ENCODE measurements at regions not wholly inside any gene's neighbourhood (a gene's known extent, or its start where the extent isn't known, plus 50 kb on each side); places are given as distances from the start of the nearest gene placed in this dataset.

DNA sequence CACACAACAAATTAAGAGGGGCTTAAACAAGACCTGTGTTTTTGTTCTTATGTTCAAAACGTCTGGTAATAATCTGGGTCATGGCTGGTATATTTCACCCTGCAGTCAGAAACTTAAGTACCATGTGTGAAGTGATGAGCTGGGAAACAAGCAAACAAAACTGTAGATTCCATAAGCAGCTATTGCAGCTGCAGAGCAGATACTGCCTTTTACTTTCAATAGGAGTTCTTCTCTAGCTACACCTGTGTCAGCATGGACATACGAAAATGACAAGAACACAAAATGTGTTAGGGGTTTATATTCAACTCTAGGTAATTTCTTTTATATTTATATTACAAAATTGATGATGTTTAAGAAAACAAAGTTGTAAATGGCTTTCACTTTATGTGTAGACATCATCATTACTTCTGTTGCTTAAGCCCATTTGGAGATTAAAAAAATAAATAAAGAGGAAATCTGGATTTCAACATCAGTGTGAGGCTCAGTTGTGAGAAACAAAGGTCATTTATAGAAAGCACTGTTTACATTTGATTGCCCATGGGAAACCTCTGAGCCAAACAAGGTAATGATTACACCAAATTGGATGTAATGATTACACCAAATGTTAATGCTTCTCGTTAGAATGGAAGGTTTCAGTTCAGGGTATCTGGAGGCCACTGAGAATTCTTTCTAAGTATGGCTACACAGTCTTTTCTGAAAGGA, 451.0 kb upstream of the SLC10A2 start:
- BruUV-seq (replicated peaks): no TSS peak
- H3F3A ChIP-seq (ENCODE audit: low read length, unreplicated experiment): no peaks in the 10 kb centered on the region
- H3K9ac ChIP-seq (ENCODE audit: low read length): no peak overlapping the region
- intact Hi-C loops (cut with micrococcal nuclease): no loop called here
- H4K20me1 ChIP-seq (ENCODE audit: low read length): no peaks in the 10 kb centered on the region
- ChIA-PET CTCF (no interaction called here), POLR2A (ENCODE audit: unreplicated experiment) (no interaction called here)
- H3K4me1 ChIP-seq (ENCODE audit: insufficient read depth, low read length): no peaks in the 10 kb centered on the region
- H3K27ac ChIP-seq (ENCODE audit: low read length): no peak overlapping the region
- peaks cover 11% of the 10 kb centered on the region; the same call in 1 of the 2 replicates for H3K27me3 ChIP-seq (ENCODE audit: low read length)
- H3K79me2 ChIP-seq (ENCODE audit: low read length): no peaks in the 10 kb centered on the region
- no peak for DNase-seq
- TF ChIP-seq CTCF (conservative IDR thresholded peaks at IDR 0.05; ENCODE audit: low read depth, low read length): no peak
- no peak for TF ChIP-seq EZH2phosphoT487 (IDR thresholded peaks at IDR 0.05; ENCODE audit: borderline replicate concordance, low read length)
- TF ChIP-seq EZH2 (IDR thresholded peaks at IDR 0.05; ENCODE audit: low read length, unreplicated experiment): no peak
- H2AFZ ChIP-seq (ENCODE audit: low read length): no peak overlapping the region
- no peaks in the 10 kb centered on the region for H3K36me3 ChIP-seq (ENCODE audit: low read depth, low read length)
- no peaks in the 10 kb centered on the region for H3K9me2 ChIP-seq (replicated peaks; ENCODE audit: low read length)
- no peak overlapping the region for H3K4me2 ChIP-seq (ENCODE audit: low read length)
- no peak overlapping the region for H3K4me3 ChIP-seq (ENCODE audit: low read length)
- ATAC-seq: no peak
- H3K9me3 ChIP-seq (ENCODE audit: low read length): no peaks in the 10 kb centered on the region

GRCh38 chr13:103516015-103516795, 450.0 kb upstream of the SLC10A2 start:
- TF ChIP-seq EZH2phosphoT487 (IDR thresholded peaks at IDR 0.05; ENCODE audit: borderline replicate concordance, low read length) (no peak), EZH2 (IDR thresholded peaks at IDR 0.05; ENCODE audit: low read length, unreplicated experiment) (no peak)
- Histone ChIP-seq H3F3A (ENCODE audit: low read length, unreplicated experiment) (no peaks in the 10 kb centered on the region), H3K9me3 (ENCODE audit: low read length) (no peaks in the 10 kb centered on the region), H3K79me2 (ENCODE audit: low read length) (no peaks in the 10 kb centered on the region), H3K4me1 (ENCODE audit: insufficient read depth, low read length) (no peaks in the 10 kb centered on the region), H3K9me2 (replicated peaks; ENCODE audit: low read length) (no peaks in the 10 kb centered on the region), H3K27ac (ENCODE audit: low read length) (no peak overlapping the region), H3K4me2 (ENCODE audit: low read length) (no peak overlapping the region), H4K20me1 (ENCODE audit: low read length) (no peaks in the 10 kb centered on the region), H3K4me3 (ENCODE audit: low read length) (no peak overlapping the region), H3K36me3 (ENCODE audit: low read depth, low read length) (no peaks in the 10 kb centered on the region), H3K27me3 (ENCODE audit: low read length) (peaks cover 11% of the 10 kb centered on the region; the same call in 1 of the 2 replicates), H3K9ac (ENCODE audit: low read length) (no peak overlapping the region), H2AFZ (ENCODE audit: low read length) (no peak overlapping the region)
- intact Hi-C loops (cut with micrococcal nuclease): no loop called here
- BruUV-seq (replicated peaks): no TSS peak
- ChIA-PET POLR2A (ENCODE audit: unreplicated experiment) (no interaction called here), CTCF (no interaction called here)
- ATAC-seq (no peak), DNase-seq (no peak)

- no TSS peak for BruUV-seq (replicated peaks)
- TF ChIP-seq CTCF (conservative IDR thresholded peaks at IDR 0.05; ENCODE audit: low read depth, low read length) (no peak), EZH2 (IDR thresholded peaks at IDR 0.05; ENCODE audit: low read length, unreplicated experiment) (no peak), EZH2phosphoT487 (IDR thresholded peaks at IDR 0.05; ENCODE audit: borderline replicate concordance, low read length) (no peak)
- no peaks in the 10 kb centered on the region for H3F3A ChIP-seq (ENCODE audit: low read length, unreplicated experiment)
- no peaks in the 10 kb centered on the region for H3K79me2 ChIP-seq (ENCODE audit: low read length)
- no peak overlapping the region for H3K27ac ChIP-seq (ENCODE audit: low read length)
- no peaks in the 10 kb centered on the region for H3K9me2 ChIP-seq (replicated peaks; ENCODE audit: low read length)
- ATAC-seq (no peak), DNase-seq (no peak)
- H3K9ac ChIP-seq (ENCODE audit: low read length): no peak overlapping the region
- POLR2A ChIA-PET (ENCODE audit: unreplicated experiment): no interaction called here
- no peaks in the 10 kb centered on the region for H3K36me3 ChIP-seq (ENCODE audit: low read depth, low read length)
- no peaks in the 10 kb centered on the region for H4K20me1 ChIP-seq (ENCODE audit: low read length)
- no peak overlapping the region for H3K4me2 ChIP-seq (ENCODE audit: low read length)
- CTCF ChIA-PET: no interaction called here
- no peak overlapping the region for H2AFZ ChIP-seq (ENCODE audit: low read length)
- intact Hi-C loops (cut with micrococcal nuclease): no loop called here
- no peak overlapping the region for H3K4me3 ChIP-seq (ENCODE audit: low read length)
- H3K9me3 ChIP-seq (ENCODE audit: low read length): no peaks in the 10 kb centered on the region
- H3K27me3 ChIP-seq (ENCODE audit: low read length): peaks cover 11% of the 10 kb centered on the region; the same call in 1 of the 2 replicates
- no peaks in the 10 kb centered on the region for H3K4me1 ChIP-seq (ENCODE audit: insufficient read depth, low read length)
These were observed 449.2 kb upstream of the SLC10A2 start for GRCh38 chr13:103515410-103515809.
